ENCODE measurements at regions not wholly inside any gene's neighbourhood (a gene's known extent, or its start where the extent isn't known, plus 50 kb on each side); places are given as distances from the start of the nearest gene placed in this dataset.

DNA sequence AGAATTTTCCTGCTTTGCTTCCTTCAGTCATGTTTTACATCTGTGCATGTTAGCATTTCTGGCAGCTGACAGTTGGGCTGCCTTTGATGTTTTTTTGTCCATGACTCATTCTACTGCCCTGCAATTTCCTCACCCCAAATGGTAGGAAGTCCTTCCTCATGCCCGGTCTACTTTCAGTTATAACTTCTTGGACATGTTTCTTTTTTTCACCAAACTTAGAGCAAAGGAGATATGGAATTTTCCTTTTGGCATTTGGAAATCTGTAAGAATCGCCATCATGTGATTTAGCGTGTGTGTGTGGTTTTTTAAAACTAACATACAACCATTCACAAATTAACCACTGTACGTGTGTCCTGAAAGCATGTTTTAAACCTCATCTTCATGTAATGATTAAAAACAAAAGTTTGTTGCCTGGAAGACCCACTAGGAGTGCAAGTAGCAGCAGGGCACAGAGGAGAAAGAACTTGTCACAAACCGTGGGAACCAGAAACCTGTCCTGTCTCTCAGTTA, 430.7 kb upstream of the CFAP20DC start:
- no peaks in the 10 kb centered on the region for H3K36me3 ChIP-seq (ENCODE audit: control insufficient read depth, insufficient read depth, low read length)
- FAIRE-seq (peak; percentile 13), DNase-seq (ENCODE audit: low read depth) (peak; percentile 75)
- H3K27me3 ChIP-seq (ENCODE audit: control insufficient read depth, insufficient read depth, low read length), result no peaks in the 10 kb centered on the region
- H3K4me3 ChIP-seq (ENCODE audit: low read depth, low read length), result no peak overlapping the region
- no peak for TF ChIP-seq CTCF (IDR thresholded peaks at IDR 0.05; ENCODE audit: insufficient read depth, low read length, severe bottlenecking)

DNA sequence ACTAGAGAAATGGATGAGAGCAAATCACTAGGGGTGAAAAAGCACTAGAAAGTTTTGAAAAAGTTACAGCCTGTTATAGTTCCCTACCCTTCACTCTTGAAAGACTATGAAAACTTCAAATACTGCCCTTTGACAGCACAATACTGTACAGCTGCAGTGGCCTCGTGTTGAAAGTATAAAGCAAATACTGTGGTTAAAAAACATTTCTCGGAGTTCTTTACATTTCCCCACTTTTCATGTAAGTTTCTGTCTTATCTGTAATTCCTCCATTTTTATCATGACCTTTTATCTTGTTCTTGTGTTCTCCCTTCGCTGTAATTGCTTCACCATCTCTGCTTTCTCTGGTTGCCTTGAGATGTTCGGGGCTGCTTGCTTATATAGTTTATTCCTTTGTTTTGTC, 423.8 kb upstream of the CFAP20DC start:
- DNase-seq (ENCODE audit: low read depth) (no peak), FAIRE-seq (no peak)
- Histone ChIP-seq H3K36me3 (ENCODE audit: control insufficient read depth, insufficient read depth, low read length) (no peaks in the 10 kb centered on the region), H3K27me3 (ENCODE audit: control insufficient read depth, insufficient read depth, low read length) (no peaks in the 10 kb centered on the region), H3K4me3 (ENCODE audit: low read depth, low read length) (no peak overlapping the region)
- TF ChIP-seq CTCF (IDR thresholded peaks at IDR 0.05; ENCODE audit: insufficient read depth, low read length, severe bottlenecking), result no peak

DNA sequence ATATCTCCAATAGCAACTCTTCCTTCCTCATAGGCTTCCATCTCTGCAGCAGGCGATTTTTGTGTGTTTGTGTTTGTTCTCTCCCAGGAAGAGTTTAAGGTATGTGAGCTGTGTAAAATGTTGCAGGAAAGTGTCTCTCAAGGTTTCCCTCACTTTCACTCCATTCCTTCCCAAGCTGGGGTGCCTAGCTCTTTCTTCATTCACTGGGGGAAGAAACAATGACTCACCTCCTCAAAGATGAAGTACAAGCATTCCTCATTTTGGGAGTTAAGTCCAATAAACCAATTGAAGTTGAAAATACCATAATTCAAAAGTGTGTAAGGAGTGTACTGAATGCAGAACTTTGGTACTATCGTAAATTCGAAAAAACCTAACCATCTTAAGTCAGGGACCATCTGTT, 422.7 kb upstream of the CFAP20DC start:
- H3K27me3 ChIP-seq (ENCODE audit: control insufficient read depth, insufficient read depth, low read length), result no peaks in the 10 kb centered on the region
- DNase-seq (ENCODE audit: low read depth) (peak; percentile 13), FAIRE-seq (no peak)
- TF ChIP-seq CTCF (IDR thresholded peaks at IDR 0.05; ENCODE audit: insufficient read depth, low read length, severe bottlenecking), result no peak
- H3K36me3 ChIP-seq (ENCODE audit: control insufficient read depth, insufficient read depth, low read length), result no peaks in the 10 kb centered on the region
- H3K4me3 ChIP-seq (ENCODE audit: low read depth, low read length), result no peak overlapping the region

DNA sequence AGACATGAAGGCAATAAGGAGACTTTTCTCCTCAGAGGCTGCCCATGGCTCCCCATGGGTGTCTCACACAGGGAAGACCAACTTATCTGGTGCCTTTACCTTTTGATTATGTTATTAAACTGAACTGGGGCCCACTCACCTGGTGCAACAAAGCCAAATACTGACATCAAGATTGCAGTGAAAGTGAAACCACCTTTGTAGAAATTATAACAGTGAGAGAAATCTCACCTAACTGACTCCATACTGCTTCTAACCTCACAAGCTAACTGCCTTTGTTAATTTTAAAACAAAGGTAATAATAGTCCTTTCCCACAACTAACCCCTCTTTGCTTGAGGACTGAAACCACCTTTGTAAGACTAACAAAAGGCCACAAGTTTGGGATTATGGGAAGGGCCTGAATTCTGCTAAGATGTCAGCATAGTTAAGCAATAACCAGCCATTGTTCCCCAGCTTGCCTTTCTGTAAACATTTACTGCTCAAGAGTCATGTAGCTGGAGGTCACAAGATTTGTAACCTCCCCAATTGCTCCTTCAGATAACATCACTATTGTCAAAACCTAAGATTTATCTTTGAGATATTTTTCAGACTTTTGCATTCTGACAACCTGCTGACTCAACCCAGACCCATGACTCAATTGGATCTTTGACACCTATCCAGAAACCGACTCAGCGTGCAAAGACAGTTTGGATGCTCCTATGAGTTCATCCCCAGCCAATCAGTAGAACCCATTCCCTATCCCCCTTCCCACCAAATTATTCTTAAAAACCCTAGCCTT, 420.3 kb upstream of the CFAP20DC start:
- TF ChIP-seq CTCF (IDR thresholded peaks at IDR 0.05; ENCODE audit: insufficient read depth, low read length, severe bottlenecking), result no peak
- Histone ChIP-seq H3K36me3 (ENCODE audit: control insufficient read depth, insufficient read depth, low read length) (no peaks in the 10 kb centered on the region), H3K4me3 (ENCODE audit: low read depth, low read length) (no peak overlapping the region), H3K27me3 (ENCODE audit: control insufficient read depth, insufficient read depth, low read length) (no peaks in the 10 kb centered on the region)
- DNase-seq (ENCODE audit: low read depth) (peak; percentile 61), FAIRE-seq (no peak)

DNA sequence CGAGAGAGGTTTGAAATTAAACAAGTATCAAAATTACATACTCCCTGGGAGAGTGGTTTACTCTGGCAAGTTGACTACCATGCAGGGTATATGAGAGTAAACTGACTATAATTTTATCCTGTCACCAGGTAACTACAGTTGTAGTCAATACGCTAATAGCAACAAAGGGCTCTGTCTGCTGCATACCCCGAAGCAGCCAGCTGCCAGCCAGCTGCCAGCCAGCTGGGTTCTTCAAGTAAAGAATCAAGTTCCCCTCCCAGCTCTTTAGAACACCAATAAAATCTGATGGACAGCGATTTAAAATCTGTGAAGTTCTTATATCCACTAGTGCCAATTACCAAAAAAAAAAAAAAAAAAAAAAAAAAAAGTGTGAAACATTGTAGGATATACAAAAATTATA, 417.7 kb upstream of the CFAP20DC start:
- DNase-seq (ENCODE audit: low read depth) (no peak), FAIRE-seq (no peak)
- Histone ChIP-seq H3K27me3 (ENCODE audit: control insufficient read depth, insufficient read depth, low read length) (no peaks in the 10 kb centered on the region), H3K36me3 (ENCODE audit: control insufficient read depth, insufficient read depth, low read length) (no peaks in the 10 kb centered on the region), H3K4me3 (ENCODE audit: low read depth, low read length) (no peak overlapping the region)
- TF ChIP-seq CTCF (IDR thresholded peaks at IDR 0.05; ENCODE audit: insufficient read depth, low read length, severe bottlenecking), result no peak

DNA sequence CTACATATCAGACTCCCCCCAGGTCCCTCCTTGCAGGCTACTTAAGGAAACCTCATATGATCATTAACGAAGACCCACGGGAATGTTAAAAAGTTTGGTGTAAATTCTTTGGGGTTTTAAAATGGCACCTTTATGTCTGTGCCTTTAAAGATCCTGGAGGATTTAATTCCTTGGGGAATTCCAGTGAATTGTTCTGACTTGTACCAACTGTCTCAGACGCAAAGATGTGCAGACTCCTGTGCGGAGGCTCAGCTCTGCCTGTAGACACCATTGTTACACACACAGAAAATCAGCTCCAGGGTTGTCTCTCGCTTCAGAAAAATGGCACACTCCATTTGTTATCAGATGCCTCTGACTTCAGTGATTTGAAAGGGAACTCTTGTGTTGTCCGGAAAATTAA, 414.4 kb upstream of the CFAP20DC start:
- Histone ChIP-seq H3K36me3 (ENCODE audit: control insufficient read depth, insufficient read depth, low read length) (no peaks in the 10 kb centered on the region), H3K27me3 (ENCODE audit: control insufficient read depth, insufficient read depth, low read length) (no peaks in the 10 kb centered on the region), H3K4me3 (ENCODE audit: low read depth, low read length) (no peak overlapping the region)
- FAIRE-seq (no peak), DNase-seq (ENCODE audit: low read depth) (peak; percentile 74)
- TF ChIP-seq CTCF (IDR thresholded peaks at IDR 0.05; ENCODE audit: insufficient read depth, low read length, severe bottlenecking), result no peak
